GM12864 (cell line): ENCODE measurements at regions not wholly inside any gene's neighbourhood (a gene's known extent, or its start where the extent isn't known, plus 50 kb on each side); places are given as distances from the start of the nearest gene placed in this dataset.

Source experiments
- DNase-seq: peaks from one replicate; pipeline ENCODE4 v3.0.0-alpha.2; 2011; ENCODE audit warnings: low read depth
- H3K4me3 ChIP-seq: 2 replicates; pipeline ENCODE4 v1.5.1; 2011; ENCODE audit warnings: mild to moderate bottlenecking, low read depth, low read length, control low read depth
- TF ChIP-seq, protein P1 (sequence below): IDR thresholded peaks from 2 replicates; pipeline ENCODE4 v1.5.1; 2011; ENCODE audit warnings: low read depth, mild to moderate bottlenecking, moderate library complexity, low read length, control low read depth, inconsistent platforms; ENCODE audit errors: missing control alignments

DNA sequence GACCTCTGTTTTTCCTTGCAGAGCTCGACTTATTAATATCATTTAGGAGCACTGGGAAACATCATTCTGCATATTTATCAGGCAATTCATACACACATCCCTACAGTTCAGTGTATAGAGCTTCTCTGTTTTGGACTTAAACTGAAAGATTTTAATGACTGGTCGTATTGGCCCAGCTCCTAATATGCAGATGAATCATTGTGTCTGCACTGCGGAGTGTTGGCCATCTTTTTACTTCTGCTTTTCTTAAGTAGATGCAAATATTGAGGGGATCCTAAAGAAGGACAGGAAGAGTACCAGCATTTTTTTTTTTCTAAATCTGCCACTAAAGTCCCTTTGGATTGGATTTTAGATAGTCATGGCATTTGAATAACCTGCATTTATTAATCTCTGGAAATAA is 154.8 kb downstream of the BACH1 start:
- no peak overlapping the region for H3K4me3 ChIP-seq
- peak; percentile 12 for DNase-seq
- TF ChIP-seq, protein P1, sequence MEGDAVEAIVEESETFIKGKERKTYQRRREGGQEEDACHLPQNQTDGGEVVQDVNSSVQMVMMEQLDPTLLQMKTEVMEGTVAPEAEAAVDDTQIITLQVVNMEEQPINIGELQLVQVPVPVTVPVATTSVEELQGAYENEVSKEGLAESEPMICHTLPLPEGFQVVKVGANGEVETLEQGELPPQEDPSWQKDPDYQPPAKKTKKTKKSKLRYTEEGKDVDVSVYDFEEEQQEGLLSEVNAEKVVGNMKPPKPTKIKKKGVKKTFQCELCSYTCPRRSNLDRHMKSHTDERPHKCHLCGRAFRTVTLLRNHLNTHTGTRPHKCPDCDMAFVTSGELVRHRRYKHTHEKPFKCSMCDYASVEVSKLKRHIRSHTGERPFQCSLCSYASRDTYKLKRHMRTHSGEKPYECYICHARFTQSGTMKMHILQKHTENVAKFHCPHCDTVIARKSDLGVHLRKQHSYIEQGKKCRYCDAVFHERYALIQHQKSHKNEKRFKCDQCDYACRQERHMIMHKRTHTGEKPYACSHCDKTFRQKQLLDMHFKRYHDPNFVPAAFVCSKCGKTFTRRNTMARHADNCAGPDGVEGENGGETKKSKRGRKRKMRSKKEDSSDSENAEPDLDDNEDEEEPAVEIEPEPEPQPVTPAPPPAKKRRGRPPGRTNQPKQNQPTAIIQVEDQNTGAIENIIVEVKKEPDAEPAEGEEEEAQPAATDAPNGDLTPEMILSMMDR: no peak

DNA sequence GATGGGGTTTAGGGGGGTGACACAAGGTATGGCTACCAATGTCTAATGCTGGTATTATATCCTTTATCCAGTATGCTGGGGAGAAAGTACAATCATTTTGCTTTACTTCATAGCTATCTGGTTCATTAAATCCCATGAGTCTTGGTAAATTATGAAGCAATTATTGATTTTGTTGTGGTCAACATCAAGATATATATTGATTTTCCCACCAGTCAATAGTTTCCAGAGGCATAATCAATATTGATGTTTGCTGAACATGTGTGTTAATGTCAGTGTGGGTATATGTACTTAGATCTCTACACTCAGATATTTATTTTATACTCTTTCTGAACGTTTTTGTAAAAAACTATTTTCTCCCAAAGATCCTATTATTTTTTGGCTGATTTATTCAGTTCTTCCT is 155.5 kb downstream of the BACH1 start:
- TF ChIP-seq, protein P1: no peak
- no peak overlapping the region for H3K4me3 ChIP-seq
- no peak for DNase-seq

DNA sequence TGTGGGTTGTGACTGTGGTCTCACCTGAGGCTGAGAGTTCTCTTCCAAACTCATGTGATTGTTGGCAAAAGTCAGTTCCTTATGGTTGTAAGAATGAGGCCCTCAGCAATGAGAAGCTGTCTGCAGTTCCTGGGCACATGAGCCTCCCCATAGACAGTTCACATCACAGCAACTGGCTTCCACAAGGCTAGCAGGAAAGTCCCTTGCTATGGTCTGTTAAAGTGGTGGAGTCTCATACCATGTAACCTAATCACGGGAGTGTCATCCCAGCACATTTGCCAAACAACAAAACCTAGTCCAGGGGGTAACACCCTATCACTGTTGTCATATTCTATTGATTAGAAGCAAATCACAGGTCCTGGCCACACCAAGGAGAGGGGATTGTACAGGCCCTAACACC is 163.8 kb downstream of the BACH1 start:
- TF ChIP-seq, protein P1: no peak
- DNase-seq: no peak
- H3K4me3 ChIP-seq: no peak overlapping the region

DNA sequence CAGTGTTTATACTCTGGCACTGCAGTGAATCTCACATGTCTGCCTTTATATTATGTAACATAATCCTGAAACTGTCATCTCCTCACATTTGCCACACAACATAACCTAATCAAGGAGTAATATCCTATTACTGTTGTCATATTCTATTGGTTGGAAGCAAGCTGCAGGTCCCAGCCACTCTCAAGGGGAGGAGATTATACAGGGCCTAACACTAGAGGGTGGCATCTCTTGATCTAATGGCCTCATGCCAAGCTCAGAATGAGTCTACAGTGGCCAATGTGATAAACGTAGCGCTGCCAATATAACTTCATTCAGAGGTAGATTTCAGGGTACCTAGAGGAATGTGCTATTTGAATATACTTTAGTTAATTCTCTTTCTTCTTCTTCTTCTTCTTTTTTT is 166.8 kb downstream of the BACH1 start:
- DNase-seq: no peak
- no peak overlapping the region for H3K4me3 ChIP-seq
- TF ChIP-seq, protein P1: no peak

DNA sequence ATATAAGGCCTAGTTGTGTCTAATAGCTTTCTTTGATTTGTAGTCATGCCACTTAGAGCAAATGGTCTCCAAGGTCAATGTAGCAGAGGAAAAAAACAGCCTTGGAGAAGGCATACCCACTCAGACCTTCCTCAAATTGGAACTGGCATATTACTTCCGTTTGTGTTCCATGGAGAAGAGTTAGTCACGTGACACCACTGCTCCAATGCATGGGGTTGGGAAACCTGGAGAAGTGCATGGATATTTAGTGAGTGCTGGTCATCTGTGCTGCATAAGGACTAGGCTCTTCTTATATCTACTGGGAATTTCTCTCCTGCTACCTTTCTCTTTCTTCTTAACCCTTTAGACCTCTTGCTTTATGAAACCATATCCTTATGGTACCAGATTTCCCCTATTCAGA is 167.8 kb downstream of the BACH1 start:
- DNase-seq: no peak
- TF ChIP-seq, protein P1: no peak
- no peak overlapping the region for H3K4me3 ChIP-seq

DNA sequence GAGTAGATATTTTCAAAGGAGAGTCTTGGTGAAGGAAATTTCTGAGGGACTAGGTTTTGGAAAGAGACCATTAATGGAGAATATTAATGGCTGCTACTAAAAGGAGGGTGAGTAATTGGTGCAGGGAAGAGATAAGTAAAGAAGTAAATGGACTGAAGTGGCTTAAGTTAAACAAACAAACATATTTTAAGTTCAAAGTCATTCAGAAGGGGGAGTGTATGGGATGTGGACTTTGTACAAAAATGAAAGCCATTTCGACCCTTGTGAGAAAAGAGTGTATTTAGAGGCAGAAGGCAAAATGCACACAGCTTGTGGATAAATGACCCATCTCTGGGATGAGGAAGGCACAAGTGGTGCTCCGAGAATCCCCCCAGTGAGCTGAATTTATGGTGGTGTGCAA is 171.7 kb downstream of the BACH1 start:
- no peak for DNase-seq
- no peak overlapping the region for H3K4me3 ChIP-seq
- TF ChIP-seq, protein P1: no peak

DNA sequence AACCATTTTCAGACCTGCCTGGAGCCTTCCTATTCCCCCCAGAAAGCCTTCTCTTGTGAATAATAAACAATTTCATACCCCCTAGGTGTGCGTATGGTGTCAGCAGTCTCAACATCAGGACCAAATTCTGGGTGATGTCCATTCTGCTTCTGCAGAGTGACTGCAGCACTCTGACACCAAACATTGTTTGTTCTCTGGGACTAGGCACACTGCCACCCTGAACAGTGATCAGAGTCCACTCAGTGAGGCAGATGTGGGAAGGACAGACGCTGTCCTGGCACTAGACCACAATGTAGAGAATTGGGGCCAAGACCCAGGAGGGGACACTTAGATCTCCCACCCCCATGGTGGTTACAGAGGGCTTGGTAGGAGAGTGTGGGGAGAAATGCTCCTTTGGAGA is 175.1 kb downstream of the BACH1 start:
- H3K4me3 ChIP-seq: no peak overlapping the region
- TF ChIP-seq, protein P1: no peak
- DNase-seq: no peak
